ENCODE measurements at regions not wholly inside any gene's neighbourhood (a gene's known extent, or its start where the extent isn't known, plus 50 kb on each side); places are given as distances from the start of the nearest gene placed in this dataset.

DNA sequence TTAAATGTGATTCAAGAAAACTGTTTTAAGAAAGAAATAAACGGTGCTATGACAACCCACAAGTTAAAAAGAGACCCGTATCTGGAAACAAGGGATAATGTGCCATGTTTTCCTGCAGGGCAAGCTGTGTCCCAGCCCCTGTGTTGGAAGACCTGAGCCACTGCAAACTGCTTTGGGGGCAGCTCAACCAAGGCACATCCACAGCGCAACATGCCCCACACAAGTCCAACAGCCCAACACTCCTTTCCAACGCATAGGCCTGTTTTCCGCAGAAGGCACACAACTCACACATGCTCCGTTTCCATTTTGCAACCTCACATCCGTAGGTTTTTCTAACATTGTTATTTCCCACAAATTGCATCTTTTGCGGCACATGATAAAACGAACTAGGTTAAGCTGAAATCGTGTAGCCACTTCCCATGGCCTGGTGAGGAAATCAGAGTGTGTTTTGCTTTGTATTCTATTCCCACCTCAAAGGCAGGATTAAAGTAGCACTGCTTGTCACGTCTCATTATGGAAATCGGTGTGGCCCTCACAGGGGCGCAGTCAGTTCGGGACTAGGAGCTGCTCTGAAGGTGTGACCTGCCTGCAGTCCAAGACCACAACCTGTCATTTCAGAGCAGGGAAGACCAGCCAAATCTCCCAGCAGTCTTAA lies 50.5 kb upstream of the ZNF516 start:
- no peak for DNase-seq (ENCODE audit: low spot score)

DNA sequence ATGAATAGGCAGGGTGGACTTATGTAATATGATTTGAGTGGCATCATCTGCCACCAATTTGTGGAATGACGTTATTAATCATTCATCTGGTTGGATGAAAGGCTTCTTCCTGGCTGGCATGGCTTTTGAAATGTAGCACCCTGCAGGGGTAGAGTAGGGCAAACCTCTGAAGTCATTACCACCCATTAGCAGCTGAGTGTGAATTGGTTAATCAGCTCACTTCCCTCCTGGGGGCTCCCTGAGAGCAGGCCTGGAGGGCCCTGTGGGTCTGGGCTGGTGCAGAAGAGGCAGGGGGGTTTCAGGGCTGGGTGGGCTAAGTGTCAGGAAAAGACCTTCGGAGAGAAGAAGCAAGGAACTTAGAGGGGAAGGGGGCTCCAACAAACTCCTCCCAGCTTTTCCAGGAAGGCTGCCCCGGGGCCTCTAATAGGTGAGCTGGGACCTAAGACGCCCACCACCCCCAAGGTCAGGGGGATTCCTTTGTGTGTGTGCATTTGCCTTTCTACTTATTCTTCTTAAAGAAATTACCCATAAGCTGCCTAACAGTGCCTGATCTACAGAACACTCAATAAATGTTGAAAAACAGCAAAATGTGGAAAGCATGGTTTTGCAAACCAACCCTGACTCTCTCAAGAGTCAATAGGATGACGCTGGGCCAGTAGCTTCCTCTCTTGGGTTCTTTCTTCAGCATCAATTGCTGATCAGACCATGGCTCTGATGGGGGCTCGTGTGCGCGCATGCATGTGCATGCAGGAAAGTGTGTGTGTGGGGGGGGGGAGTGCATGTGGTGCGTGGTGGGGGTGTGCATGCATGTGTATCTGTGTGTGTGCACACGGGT lies 49.7 kb upstream of the ZNF516 start:
- DNase-seq (ENCODE audit: low spot score): no peak
